GM21576 (cell line): ENCODE measurements at regions not wholly inside any gene's neighbourhood (a gene's known extent, or its start where the extent isn't known, plus 50 kb on each side); places are given as distances from the start of the nearest gene placed in this dataset.
"Not testable (repeated sequence)": the region's sequence is repeated elsewhere in the genome, so short reads cannot be mapped to it uniquely, and the experiment has no call there.

Source experiments
- ATAC-seq: cut with Tn5 transposase; IDR thresholded peaks from one replicate; pipeline ENCODE4 v1.9.1; 2021; ENCODE audit warnings: mild to moderate bottlenecking, moderate library complexity; ENCODE audit not compliant: unreplicated experiment

- ATAC-seq, result no peak
Observed at GRCh38 chr6:78222226-78222625, 569.4 kb downstream of the MEI4 start.

- ATAC-seq, result no peak
Observed at GRCh38 chr6:78231002-78231401, 578.2 kb downstream of the MEI4 start.

GRCh38 chr6:78243519-78243918 lies 590.7 kb downstream of the MEI4 start:
- ATAC-seq, result no peak

- no peak for ATAC-seq
Observed at GRCh38 chr6:78251931-78252330, 599.1 kb downstream of the MEI4 start.

- ATAC-seq, result no peak
Observed at GRCh38 chr6:78253618-78254017, 600.8 kb downstream of the MEI4 start.

- no peak for ATAC-seq
Observed at GRCh38 chr6:78259935-78260334, 607.1 kb downstream of the MEI4 start.

GRCh38 chr6:78260427-78260826 lies 606.9 kb upstream of the IRAK1BP1 start:
- ATAC-seq, result not testable (repeated sequence)

- ATAC-seq, result no peak
Observed at GRCh38 chr6:78268591-78269452, 598.5 kb upstream of the IRAK1BP1 start.

- ATAC-seq, result no peak
Observed at GRCh38 chr6:78300885-78301284, 566.5 kb upstream of the IRAK1BP1 start.

- no peak for ATAC-seq
Observed at GRCh38 chr6:78302411-78302810, 564.9 kb upstream of the IRAK1BP1 start.

GRCh38 chr6:78308025-78308424 lies 559.3 kb upstream of the IRAK1BP1 start:
- ATAC-seq, result no peak

GRCh38 chr6:78322068-78322845 lies 545.1 kb upstream of the IRAK1BP1 start:
- ATAC-seq, result no peak

GRCh38 chr6:78324213-78324612 lies 543.1 kb upstream of the IRAK1BP1 start:
- no peak for ATAC-seq

- ATAC-seq, result no peak
Observed at GRCh38 chr6:78340755-78341154, 526.6 kb upstream of the IRAK1BP1 start.

GRCh38 chr6:78345882-78346281 lies 521.5 kb upstream of the IRAK1BP1 start:
- no peak for ATAC-seq

- ATAC-seq, result no peak
Observed at GRCh38 chr6:78347191-78347916, 520.0 kb upstream of the IRAK1BP1 start.

GRCh38 chr6:78353040-78353439 lies 514.3 kb upstream of the IRAK1BP1 start:
- ATAC-seq, result no peak

- no peak for ATAC-seq
Observed at GRCh38 chr6:78363688-78364087, 503.7 kb upstream of the IRAK1BP1 start.

GRCh38 chr6:78365473-78365872 lies 501.9 kb upstream of the IRAK1BP1 start:
- no peak for ATAC-seq

- no peak for ATAC-seq
Observed at GRCh38 chr6:78377056-78377455, 490.3 kb upstream of the IRAK1BP1 start.

GRCh38 chr6:78379982-78380381 lies 487.4 kb upstream of the IRAK1BP1 start:
- ATAC-seq, result no peak
